Left colon (tissue), 2 donors: ENCODE measurements at regions not wholly inside any gene's neighbourhood (a gene's known extent, or its start where the extent isn't known, plus 50 kb on each side); places are given as distances from the start of the nearest gene placed in this dataset.
"Not testable (repeated sequence)": the region's sequence is repeated elsewhere in the genome, so short reads cannot be mapped to it uniquely, and the experiment has no call there.

Source experiments
- ATAC-seq: fragments of 200-7000 bp; cut with Tn5 transposase; one replicate; pipeline ENCODE4 v1.9.1; 2020; ENCODE audit warnings: mild to moderate bottlenecking, moderate library complexity
- DNase-seq, 2 donors: peaks; one replicate each; pipeline ENCODE4 v3.0.0-alpha.2; 2020
- intact Hi-C, 2 donors: fragments of 100-400 bp; cut with DNase I in 1 of 2; cut with micrococcal nuclease in 1 of 2; formaldehyde crosslinking; loops; one replicate each; pipeline versions ENCODE4 v1.11.2 to v1.14.0; 2022; cut with DNase I, micrococcal nuclease
- donor health status: DM: no; HTN: no; CAD: no.
- donor health status: DM: yes; HTN: yes; CAD: no.

DNA sequence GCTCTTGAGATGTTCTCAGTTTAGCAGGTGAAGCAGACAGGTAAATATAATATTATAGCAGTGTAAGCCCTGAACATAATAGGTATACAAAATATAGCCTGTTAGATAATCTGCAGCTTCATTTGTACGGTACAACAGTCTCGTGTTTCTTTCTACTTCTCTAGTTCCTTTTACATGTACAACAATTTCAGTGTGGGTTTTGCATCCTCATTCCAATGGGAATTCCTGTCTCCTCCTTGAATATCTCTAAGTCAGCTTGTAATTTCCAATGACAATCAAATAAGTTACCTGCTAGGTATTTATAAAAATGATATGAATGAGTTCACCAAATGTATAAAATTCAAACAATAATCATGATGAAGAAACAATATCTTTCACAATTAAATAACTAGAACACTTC is 330.0 kb upstream of the RND3 start:
- DNase-seq (no peak), ATAC-seq (no peak)
- intact Hi-C loops: no loop called here

DNA sequence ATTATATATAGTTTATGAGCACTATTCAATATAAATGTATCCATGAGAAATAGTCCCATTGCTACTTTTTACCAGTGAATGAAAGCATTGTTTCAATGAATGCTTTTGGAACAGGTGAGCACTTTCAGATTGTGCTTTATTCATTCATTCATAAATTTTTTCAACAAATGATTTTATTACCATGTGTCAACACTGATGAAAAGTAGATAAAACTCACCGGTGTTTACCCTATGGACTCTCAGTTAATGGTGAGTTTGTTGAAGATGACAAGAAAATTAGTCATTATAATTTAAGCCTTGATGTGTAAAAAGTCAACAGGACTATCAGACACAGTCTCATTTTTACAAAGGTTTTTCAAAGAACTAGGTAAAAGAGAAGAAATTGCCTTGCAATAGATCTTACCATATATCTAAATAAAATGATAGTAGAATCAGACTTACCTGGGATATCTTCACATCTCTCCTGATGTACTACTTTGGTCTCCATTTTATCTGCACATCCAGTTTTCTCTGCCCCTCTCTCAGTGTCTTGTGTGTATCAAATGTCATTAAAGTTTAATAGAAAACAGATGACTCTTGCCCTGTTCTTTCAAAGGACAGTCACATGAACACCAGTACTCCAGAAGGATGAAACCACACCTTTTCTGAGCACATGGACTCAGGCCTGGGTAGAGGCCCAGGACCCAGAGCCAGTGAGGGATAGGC is 325.3 kb upstream of the RND3 start:
- DNase-seq: no peak
- intact Hi-C loops: no loop called here

DNA sequence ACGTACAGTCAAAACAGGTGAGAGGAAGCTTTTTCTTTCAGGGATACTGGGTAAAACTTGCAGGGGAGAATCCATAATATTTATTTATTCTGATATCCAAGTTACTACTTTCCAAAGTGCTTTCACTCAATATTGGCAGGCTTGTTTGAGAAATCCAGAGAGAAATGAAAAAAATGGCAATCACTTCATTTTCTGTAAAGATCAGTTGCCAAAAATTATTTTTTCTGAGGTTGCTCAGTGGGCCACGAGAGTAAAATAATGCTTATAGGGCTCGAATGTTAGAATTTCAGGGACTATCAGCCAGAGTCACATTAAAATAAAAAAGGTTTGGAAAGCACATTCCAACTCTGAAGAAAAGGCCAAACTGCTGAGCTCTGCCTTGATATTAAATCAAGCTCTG is 324.6 kb upstream of the RND3 start:
- ATAC-seq (no peak), DNase-seq (no peak)
- intact Hi-C loops: no loop called here

More for the DNA sequence above, 325.3 kb upstream of the RND3 start:
- no peak for ATAC-seq

DNA sequence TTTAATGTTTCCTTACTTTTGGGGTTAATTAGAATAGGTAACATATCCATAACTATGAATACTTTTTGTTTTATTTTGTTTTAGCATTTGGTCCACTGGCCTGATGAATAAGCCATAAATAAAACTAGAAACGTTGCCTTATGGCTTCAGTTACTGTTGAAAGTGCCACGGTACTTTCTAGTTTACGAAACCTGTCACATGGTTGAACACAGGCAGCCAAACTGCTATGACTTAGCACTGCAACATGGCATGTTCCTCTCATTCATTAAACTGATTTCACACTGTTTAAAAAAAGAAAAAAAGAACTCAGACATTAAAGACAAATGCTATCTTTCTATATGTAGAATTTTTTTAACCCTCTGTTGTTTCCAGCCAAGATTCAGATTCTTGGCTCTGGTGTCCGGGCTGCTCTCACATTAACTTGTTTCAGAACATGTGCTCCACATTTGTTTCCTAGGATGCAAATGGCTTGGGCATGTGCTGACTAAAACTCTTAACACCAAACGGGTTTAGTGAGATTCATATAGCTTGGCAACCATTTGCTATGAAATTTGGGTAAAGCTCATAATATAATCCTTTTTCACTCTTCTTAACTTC is 323.9 kb upstream of the RND3 start:
- intact Hi-C loops: no loop called here
- no peak for DNase-seq
- no peak for ATAC-seq

DNA sequence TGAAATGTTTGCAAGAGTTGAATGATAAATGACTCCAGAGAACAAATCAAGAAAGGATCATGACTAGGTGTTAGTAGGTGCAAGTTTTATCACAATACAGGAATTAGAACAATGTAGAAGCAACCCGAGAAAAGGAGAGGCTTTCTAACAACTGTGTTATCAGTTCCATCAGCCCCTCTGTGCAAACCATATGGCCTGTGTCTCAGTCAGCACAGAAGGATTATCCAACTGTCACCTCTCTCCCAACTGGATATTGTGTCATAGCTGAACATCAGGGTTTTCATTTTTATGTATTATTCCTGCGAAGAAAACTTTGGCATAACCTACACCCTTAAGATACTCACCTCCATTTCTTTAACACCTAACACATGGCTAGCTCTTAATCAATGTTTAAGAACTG is 321.6 kb upstream of the RND3 start:
- intact Hi-C loops: no loop called here
- DNase-seq (no peak), ATAC-seq (no peak)

DNA sequence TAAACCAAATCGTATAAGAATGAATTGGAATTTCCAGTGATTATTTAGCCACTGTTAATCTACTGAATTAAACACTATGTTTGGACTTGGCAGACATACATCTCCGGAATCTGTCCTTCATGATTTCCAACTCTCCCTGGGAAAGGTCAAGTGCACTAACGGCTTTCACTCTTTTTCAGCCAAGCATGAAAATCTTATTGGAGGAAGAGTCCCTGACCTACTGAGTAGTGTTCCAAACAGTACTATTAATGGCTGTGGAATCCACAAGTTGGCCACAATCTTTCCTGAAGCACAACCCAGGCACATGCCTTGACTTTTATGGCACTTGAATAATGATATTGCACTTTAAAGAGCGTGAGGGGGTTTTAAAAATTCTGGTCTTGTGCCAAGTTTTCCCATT is 318.9 kb upstream of the RND3 start:
- intact Hi-C loops: no loop called here
- DNase-seq (no peak), ATAC-seq (no peak)

DNA sequence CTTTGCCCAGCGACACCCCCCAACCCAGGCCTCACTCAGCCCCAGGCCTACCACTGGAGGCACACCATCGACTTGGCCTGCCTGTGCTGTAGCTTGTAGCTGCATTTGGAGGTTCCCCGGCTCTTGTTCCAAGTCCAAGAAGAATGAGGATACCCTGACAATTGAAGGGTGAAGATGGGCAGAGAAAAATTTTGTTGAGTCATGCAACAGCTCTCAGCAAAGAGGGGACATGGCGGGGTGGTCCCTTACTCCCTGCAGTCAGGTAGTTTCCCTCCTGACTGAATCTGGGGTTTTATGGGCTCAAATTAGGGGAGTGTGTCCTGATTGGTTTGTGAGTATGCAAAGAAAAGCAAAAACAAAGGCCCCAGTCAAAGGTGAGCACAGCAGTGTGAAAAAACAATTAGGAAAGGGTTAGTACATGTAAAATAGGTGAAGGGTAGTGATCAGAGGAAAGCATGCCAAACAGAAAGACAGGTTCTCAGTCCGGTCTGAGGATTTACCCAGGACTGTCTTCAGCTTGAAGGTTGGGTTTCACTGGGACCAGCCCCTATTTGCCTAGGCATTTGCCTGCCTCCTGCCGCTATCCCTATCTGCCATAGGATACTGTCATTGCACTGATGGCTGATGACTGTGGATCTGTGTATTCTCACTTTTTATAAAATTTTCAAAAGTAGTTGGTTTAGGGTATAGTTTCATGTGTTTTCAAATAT is 316.4 kb upstream of the RND3 start:
- ATAC-seq (no peak), DNase-seq (no peak)
- intact Hi-C loops: no loop called here

DNA sequence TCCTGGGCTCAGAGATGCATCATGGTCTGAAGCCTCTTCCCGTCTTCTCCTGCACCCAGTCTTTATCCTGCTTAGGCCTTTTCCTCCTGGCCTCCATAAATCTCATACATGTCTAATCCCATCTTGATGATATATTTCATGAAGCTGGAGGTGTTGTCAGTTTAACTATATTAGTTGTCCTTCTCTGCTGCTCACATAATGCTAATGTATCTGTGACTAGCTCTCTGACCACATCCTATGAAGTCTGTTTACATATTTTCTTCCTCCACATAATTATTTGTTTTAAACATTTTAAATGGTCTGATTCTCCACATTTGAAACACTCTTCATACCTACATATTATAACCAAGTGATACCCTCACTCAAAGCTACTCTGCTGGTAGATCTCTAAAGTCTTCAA is 315.2 kb upstream of the RND3 start:
- ATAC-seq (no peak), DNase-seq (no peak)
- intact Hi-C loops: no loop called here

DNA sequence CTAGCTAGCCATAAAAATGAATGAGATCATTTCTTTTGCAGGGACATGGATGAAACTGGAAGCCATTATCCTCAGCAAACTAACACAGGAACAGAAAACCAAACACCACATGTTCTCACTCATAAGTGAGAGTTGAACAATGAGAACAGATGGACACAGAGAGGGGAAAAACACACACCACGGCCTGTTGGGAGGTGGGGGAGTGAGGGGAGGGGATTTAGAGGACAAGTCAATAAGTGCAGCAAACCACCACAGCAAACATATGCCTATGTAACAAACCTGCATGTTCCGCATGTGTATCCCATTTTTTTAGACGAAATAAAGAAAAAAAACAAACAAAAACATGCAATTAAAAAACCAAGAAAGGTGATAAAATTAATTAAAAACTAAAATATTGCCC is 308.8 kb upstream of the RND3 start:
- ATAC-seq, DNase-seq, intact Hi-C loops: not testable (repeated sequence)

DNA sequence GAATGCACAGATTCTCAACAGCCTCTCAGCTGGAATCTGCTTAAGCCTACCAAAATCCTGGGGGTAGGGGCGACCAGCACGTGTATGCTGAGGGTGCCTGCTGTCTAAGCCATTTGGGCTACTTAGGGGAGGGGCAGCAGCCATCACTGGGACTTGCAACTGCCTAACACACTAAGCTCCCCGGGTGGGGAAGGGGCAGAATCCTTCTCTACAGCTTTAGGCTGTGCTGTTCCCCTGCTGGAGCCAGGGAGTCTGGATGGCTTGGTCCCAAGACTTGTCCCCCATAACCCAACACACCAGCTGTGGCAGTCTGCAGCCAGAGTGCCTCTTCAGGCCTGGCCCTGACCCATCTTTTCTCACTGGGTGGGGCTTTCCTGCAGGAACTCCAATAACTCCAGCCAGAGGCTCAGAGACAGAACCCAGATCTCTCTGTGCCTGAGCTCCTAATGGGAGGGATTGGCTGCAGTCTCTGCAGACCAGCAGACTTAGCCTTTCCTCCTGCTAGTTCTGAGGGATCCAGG is 305.4 kb upstream of the RND3 start:
- intact Hi-C loops: no loop called here
- no peak for DNase-seq
- no peak for ATAC-seq

DNA sequence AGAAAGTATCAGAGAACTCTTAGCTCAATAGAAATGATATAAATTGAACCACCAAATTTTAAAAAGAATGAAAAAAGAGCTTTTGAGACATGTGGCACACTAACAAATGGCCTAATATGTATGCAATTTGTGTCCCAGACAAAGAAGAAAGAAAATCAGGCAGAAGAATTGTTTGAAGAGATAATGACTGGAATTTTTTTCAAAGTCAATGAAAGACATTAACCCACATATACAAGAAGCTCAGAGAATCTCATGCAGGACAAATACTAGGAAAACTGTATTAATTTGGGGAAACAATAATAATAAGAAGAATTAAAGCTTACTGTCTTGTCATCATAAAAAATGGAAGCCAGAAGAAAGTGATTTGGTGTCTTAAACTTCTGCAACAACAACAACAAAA is 304.1 kb upstream of the RND3 start:
- intact Hi-C loops: no loop called here
- DNase-seq (no peak), ATAC-seq (no peak)

DNA sequence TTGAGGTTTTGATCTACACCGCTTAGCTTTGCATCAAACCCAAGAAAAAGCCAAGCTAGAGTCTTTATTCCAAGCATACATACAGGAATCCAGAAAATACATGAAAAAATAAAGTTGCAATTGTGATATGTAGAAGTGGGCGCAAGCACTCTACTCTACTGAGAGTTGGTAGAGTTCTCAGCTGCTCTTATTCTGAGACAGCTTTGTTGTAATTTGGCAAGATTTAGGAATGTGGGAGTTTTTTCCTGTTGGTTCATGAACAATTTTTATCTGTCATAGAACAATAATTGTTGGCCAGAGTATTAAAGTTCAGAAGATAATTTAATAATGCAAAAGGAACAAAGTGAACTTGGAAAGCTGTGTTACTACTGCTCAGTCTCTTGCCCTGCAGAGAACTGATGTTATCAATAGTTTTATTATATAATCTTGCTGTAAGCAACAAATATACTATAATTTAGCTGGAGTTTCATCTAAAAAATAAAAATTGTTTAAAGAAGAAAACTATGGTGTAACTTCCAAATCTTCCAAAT is 302.0 kb upstream of the RND3 start:
- ATAC-seq (no peak), DNase-seq (no peak)
- intact Hi-C loops: no loop called here

DNA sequence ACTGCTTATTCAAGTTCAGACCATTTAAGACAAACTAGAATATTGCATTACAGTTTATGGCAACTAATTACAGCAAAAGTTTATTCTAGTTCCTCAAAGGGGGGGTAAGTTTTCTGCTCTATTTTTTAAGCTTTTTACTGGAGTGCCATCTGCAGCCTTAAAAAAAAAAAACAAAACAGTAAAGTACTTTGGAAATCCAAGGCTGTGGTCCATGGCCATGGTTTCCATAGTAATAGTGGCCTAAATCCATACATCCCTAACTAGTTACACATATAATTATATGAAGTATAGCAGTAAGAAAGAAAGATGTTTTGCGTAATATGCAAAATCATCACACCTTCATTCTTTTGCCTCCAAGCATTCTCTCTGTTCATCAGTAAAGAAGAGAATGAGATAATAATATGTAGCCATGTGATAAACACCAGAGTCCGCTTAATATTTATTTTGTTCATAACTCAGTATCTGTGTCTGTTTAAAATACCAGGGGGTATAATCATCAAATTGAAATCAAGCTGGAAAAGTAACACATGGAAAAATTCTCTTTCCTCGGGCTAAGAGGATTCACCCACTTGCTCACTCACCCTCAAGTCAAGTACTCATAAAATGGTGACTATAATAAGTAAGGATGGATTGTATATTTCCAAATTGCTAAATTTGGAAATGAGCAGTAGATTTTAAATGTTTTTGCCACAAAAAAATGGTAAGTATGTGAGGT is 301.1 kb upstream of the RND3 start:
- no peak for DNase-seq
- intact Hi-C loops: no loop called here
- ATAC-seq: no peak

DNA sequence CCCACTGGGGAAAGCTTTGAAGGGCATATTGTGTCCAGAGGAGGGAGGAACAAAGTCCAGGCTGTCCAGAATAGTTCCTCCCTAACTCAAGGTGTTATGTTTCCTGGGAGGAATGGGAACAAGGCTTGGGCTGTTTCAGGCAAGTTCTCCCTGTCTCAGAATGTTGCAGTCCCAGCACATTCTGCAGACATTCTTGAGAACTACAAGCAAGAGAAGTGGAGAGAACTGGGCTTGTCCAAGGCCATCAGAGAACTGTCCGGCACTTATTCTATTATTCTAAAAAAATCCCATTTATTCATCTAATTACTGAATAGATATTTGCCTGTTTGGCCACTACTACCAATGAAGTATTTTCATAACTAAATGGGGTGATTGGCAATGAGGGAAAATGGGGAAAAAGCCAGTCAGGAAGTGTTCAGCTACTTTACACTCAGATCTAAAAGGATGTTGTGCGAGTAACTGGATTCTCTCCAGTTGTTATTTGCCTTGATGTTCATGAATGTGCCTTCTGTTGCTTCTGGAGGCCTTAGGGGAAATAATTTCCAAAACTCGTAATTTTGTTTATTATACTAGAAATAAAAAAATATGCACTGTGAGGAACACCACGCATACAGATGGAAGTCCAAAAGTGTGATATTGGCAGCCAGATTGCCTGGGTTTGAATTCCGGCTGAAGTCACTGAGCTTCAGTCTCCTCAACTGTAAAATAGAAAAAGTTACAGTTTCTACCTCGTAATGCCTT is 300.1 kb upstream of the RND3 start:
- intact Hi-C loops: no loop called here
- ATAC-seq (no peak), DNase-seq (no peak)

DNA sequence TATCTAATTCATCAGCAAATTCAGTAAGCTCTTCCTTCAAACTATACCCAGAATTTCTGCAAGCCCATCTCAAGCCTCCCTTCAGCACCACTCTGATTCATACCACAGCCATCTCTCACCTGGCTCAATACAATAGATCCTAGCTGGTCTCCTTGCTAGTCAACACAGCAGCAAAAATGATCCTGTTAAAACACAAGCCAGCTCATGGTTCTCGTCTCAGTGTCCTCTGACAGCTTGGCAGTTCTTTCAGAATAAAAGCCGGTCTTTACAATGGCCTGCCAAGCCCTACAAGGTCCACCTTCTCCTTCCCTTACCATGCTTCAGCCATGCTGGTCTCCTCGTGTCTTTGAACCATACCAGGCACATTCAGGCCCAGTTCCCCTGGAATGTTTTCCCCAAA is 296.9 kb upstream of the RND3 start:
- DNase-seq (no peak), ATAC-seq (no peak)
- intact Hi-C loops: no loop called here

DNA sequence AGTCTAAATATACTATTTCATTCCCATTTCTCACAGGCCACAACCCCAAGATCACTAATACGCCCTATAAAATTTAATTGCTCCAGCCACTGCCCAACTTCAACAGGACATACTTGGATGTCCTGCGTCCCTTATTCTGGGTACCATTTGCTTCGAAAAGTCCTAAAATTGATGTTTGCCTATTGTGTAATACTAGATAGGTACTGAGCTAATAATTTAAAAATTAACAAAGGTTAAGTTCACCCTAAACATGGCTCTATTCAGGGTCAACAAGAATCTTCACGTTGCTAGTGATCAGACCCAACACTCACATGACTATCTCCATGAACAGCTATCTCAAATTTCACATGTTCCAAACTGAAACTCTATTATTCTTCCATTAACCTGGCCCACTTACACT is 296.4 kb upstream of the RND3 start:
- DNase-seq (no peak), ATAC-seq (no peak)
- intact Hi-C loops: no loop called here

DNA sequence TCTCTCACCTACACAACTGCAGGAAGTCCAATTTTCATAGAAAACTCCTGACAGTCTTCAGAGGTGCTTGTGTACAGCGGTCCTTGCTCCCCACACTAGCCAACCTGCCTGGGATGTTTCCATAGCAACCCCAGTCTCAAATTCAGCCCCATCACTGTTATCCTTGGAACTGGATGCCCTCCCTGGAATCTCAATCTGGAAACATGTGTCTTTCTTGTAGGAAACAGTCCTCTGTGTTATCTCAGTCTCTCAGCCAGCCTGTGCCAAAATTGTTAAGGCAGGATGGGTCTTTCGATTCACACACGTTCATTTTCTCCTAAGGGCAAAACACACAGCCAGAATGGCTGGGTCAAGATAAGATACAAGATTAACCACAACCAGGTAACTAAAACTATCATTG is 295.5 kb upstream of the RND3 start:
- intact Hi-C loops: no loop called here
- DNase-seq: no peak
- ATAC-seq: no peak

DNA sequence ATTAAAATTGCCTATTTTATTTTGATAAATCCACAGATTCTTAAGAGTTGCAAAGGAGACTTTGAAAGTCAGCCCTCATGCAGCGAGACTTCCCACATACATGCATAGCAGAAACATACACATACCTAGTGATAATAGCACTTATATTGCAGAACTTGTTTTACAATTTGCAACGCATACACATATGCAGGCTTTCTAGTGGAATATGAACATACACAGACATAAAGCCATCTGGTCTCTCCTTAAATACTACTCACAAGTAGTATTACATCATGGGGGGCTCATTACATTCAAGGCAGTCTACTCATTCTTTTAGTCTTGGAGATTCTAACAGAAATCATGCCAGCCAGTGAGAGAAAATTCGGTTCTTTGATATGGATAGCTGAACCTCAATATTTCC is 295.1 kb upstream of the RND3 start:
- DNase-seq: no peak
- ATAC-seq: no peak
- intact Hi-C loops: no loop called here

DNA sequence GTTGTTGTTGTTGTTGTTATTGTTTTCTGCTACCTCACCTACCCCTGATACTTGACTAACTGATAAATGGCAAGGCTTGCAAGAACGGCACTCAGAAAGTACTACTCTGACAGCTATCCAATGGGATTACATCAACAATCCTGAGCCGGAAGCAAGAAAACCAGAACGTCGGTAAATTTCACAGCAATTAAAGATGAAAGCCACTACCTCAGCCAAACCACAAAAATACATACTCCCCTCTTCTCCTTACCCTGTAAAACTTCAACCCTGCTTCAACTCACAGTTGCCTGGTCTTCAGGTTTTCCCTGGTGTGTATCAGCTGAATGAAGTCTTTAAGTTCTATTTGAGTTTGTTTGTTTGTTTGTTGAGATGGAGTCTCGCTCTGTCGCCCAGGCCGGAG is 293.7 kb upstream of the RND3 start:
- no peak for DNase-seq
- ATAC-seq: no peak
- intact Hi-C loops: no loop called here
